Smooth muscle cell (in vitro differentiated cells): ENCODE measurements at regions not wholly inside any gene's neighbourhood (a gene's known extent, or its start where the extent isn't known, plus 50 kb on each side); places are given as distances from the start of the nearest gene placed in this dataset.

Experiments
- DNase-seq: peaks from one replicate; lab custom pipeline; 2025; ENCODE audit not compliant: unreplicated experiment; lab: John Stamatoyannopoulos, UW
- H2AFZ ChIP-seq: fragments of 200-600 bp; sonication (generic); 2 replicates; pipeline ENCODE4 v1.6.0; 2016; ENCODE audit warnings: antibody characterized with exemption, low read depth, mild to moderate bottlenecking
- H3F3A ChIP-seq: fragments of 200-600 bp; sonication (generic); 2 replicates; pipeline ENCODE4 v1.6.0; 2017; ENCODE audit warnings: antibody characterized with exemption, low read depth
- H3K27ac ChIP-seq: fragments of 200-600 bp; sonication (generic); 2 replicates; pipeline ENCODE4 v1.5.1; 2016; ENCODE audit warnings: low read depth, mild to moderate bottlenecking
- H3K27me3 ChIP-seq: fragments of 200-600 bp; sonication (generic); 2 replicates; pipeline ENCODE4 v1.6.1; 2016; ENCODE audit warnings: low read depth, mild to moderate bottlenecking
- H3K36me3 ChIP-seq: fragments of 200-600 bp; sonication (generic); 2 replicates; pipeline ENCODE4 v1.5.1; 2016; ENCODE audit warnings: low read depth
- H3K4me1 ChIP-seq: fragments of 200-600 bp; sonication (generic); 2 replicates; pipeline ENCODE4 v1.5.1; 2016; ENCODE audit warnings: low read depth
- H3K4me2 ChIP-seq: fragments of 200-600 bp; sonication (generic); 2 replicates; pipeline ENCODE4 v1.6.0; 2016; ENCODE audit warnings: mild to moderate bottlenecking
- H3K4me3 ChIP-seq: fragments of 200-600 bp; sonication (generic); 2 replicates; pipeline ENCODE4 v1.5.1; 2016; ENCODE audit warnings: mild to moderate bottlenecking
- H3K79me2 ChIP-seq: fragments of 200-600 bp; sonication (generic); 2 replicates; pipeline ENCODE4 v1.6.0; 2016; ENCODE audit warnings: low read depth, mild to moderate bottlenecking
- H3K9ac ChIP-seq: fragments of 200-600 bp; sonication (generic); 2 replicates; pipeline ENCODE4 v1.6.0; 2016; ENCODE audit warnings: low read depth
- H3K9me3 ChIP-seq: fragments of 200-600 bp; sonication (generic); replicated peaks from 2 replicates; pipeline ENCODE4 v1.5.1; 2016; ENCODE audit warnings: low read depth
- H4K20me1 ChIP-seq: fragments of 200-600 bp; sonication (generic); 2 replicates; pipeline ENCODE4 v1.6.0; 2016; ENCODE audit warnings: low read depth
- WGBS: methylation state at CpG from one replicate; pipeline ENCODE4 v1.1.7; 2016; ENCODE audit warnings: low lambda C conversion rate; 5-methylcytosine and 5-hydroxymethylcytosine counted together
- TF ChIP-seq, protein P1 (sequence below): fragments of 200-600 bp; sonication (generic); IDR thresholded peaks from 2 replicates; pipeline ENCODE4 v1.5.1; 2017; ENCODE audit warnings: borderline replicate concordance, mild to moderate bottlenecking, antibody characterized with exemption; ENCODE audit not compliant: insufficient read depth, poor library complexity, severe bottlenecking

- peak overlapping the region; percentile 31 for H3K27ac ChIP-seq
- H3K4me2 ChIP-seq = no peak overlapping the region
- 64% methylated on average over 2 of the region's 2 CpGs for WGBS
- H2AFZ ChIP-seq = no peak overlapping the region
- no peaks in the 10 kb centered on the region for H3K9me3 ChIP-seq
- TF ChIP-seq, protein P1, sequence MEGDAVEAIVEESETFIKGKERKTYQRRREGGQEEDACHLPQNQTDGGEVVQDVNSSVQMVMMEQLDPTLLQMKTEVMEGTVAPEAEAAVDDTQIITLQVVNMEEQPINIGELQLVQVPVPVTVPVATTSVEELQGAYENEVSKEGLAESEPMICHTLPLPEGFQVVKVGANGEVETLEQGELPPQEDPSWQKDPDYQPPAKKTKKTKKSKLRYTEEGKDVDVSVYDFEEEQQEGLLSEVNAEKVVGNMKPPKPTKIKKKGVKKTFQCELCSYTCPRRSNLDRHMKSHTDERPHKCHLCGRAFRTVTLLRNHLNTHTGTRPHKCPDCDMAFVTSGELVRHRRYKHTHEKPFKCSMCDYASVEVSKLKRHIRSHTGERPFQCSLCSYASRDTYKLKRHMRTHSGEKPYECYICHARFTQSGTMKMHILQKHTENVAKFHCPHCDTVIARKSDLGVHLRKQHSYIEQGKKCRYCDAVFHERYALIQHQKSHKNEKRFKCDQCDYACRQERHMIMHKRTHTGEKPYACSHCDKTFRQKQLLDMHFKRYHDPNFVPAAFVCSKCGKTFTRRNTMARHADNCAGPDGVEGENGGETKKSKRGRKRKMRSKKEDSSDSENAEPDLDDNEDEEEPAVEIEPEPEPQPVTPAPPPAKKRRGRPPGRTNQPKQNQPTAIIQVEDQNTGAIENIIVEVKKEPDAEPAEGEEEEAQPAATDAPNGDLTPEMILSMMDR = no peak
- no peak overlapping the region for H3K9ac ChIP-seq
- H3F3A ChIP-seq = no peaks in the 10 kb centered on the region
- no peaks in the 10 kb centered on the region for H3K79me2 ChIP-seq
- H3K4me3 ChIP-seq = no peak overlapping the region
- no peaks in the 10 kb centered on the region for H4K20me1 ChIP-seq
- DNase-seq = no peak
- H3K36me3 ChIP-seq = no peaks in the 10 kb centered on the region
- no peaks in the 10 kb centered on the region for H3K27me3 ChIP-seq
- no peaks in the 10 kb centered on the region for H3K4me1 ChIP-seq
Measured at GRCh38 chr14:42429401-42429800, 822.7 kb downstream of the LRFN5 start.

DNA sequence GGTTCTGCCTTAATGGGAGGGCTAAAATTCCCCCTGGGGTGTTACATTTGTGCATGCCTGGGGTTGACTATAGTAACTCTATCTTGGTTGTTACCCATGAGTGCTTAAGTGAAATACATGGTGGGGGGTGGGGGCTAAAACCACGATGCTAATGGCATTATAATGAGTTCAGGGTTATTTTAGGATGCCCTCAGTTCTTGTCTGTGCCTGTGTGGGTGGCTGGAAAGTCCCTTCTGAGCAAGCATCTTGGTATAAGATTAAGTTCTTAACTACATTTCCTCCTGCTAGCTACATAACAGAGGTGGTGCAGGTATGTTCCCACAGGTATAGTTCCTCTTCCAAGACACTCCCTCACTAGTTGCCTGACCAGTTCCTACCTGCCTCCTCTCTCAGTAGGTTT, 822.3 kb downstream of the LRFN5 start:
- Histone ChIP-seq H3K79me2 (no peaks in the 10 kb centered on the region), H3K36me3 (no peaks in the 10 kb centered on the region), H3K4me1 (no peaks in the 10 kb centered on the region), H3K27ac (peak overlapping the region; percentile 31), H3K4me3 (no peak overlapping the region), H3K27me3 (no peaks in the 10 kb centered on the region), H2AFZ (no peak overlapping the region), H3F3A (no peaks in the 10 kb centered on the region), H3K9ac (no peak overlapping the region), H3K4me2 (no peak overlapping the region), H4K20me1 (no peaks in the 10 kb centered on the region), H3K9me3 (no peaks in the 10 kb centered on the region)
- TF ChIP-seq, protein P1 = no peak
- DNase-seq = no peak
- WGBS = 17% methylated on average over 1 of the region's 1 CpG

DNA sequence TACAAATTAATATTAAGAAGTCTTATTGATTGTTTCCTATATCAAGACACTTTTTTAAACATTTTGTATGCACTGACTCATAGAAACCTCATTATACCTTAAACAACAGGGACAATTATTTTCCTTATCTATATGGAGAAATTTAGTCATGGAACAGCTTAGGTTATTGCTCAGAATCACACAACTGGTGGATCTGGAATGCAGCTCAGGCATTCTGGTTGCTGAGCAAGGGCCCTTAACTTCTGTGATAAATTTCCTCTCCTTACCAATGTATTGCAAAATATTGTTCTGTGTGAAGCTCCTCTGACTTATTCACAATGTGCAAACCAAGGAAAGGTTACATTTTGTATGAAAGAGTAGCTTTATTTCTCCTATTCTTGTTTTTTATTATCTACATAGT, 817.8 kb downstream of the LRFN5 start:
- no peak overlapping the region for H3K9ac ChIP-seq
- no peak overlapping the region for H2AFZ ChIP-seq
- H3K4me1 ChIP-seq = no peaks in the 10 kb centered on the region
- H3K79me2 ChIP-seq = no peaks in the 10 kb centered on the region
- H3K27me3 ChIP-seq = no peaks in the 10 kb centered on the region
- H3K4me2 ChIP-seq = no peak overlapping the region
- DNase-seq = no peak
- H3K36me3 ChIP-seq = no peaks in the 10 kb centered on the region
- no peaks in the 10 kb centered on the region for H3F3A ChIP-seq
- TF ChIP-seq, protein P1 = no peak
- no peak overlapping the region for H3K27ac ChIP-seq
- no peak overlapping the region for H3K4me3 ChIP-seq
- H3K9me3 ChIP-seq = no peaks in the 10 kb centered on the region
- H4K20me1 ChIP-seq = no peaks in the 10 kb centered on the region

DNA sequence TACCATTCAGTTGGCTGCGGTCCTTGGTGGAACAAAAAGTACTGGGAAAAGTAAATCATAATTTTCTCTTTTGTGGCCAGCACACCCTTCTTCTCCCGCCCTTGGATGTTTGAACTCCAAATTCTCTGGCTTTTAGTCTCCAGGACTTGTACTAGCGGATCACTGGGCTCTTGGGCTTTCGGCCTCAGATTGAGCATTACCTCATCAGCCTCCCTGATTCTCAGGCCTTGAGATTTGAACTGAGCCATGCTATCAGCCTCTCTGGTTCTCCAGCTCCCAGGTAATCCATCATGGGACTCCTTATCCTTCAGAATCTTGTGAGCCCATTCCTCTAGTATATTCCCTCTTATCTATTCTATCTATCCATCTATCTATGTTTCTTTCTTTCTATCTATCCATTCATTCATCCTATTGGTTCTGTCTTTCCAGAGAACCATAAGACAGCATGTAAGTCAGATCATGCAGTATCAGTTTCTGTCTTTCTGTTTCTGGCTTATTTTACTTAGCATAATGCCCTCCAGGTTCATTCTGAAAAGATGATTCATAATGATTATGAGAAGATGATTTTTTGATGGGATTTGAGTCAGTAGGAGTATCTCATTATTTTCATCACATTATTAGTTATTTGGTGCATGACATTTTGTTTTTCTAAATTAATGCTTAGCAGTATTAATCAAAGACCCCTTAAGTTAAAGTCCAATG, 814.9 kb downstream of the LRFN5 start:
- H2AFZ ChIP-seq = no peak overlapping the region
- no peak overlapping the region for H3K9ac ChIP-seq
- H3K27me3 ChIP-seq = no peaks in the 10 kb centered on the region
- no peaks in the 10 kb centered on the region for H3K4me1 ChIP-seq
- TF ChIP-seq, protein P1 = no peak
- no peak for DNase-seq
- H3K4me2 ChIP-seq = no peak overlapping the region
- WGBS = 94% methylated on average over 4 of the region's 4 CpGs
- no peaks in the 10 kb centered on the region for H3K9me3 ChIP-seq
- no peaks in the 10 kb centered on the region for H3F3A ChIP-seq
- no peak overlapping the region for H3K4me3 ChIP-seq
- H3K36me3 ChIP-seq = no peaks in the 10 kb centered on the region
- no peaks in the 10 kb centered on the region for H4K20me1 ChIP-seq
- H3K27ac ChIP-seq = no peak overlapping the region
- no peaks in the 10 kb centered on the region for H3K79me2 ChIP-seq
